AG08395 (cell line): ENCODE measurements at regions not wholly inside any gene's neighbourhood (a gene's known extent, or its start where the extent isn't known, plus 50 kb on each side); places are given as distances from the start of the nearest gene placed in this dataset.
"Not testable (repeated sequence)": the region's sequence is repeated elsewhere in the genome, so short reads cannot be mapped to it uniquely, and the experiment has no call there.

ENCODE experiments used
- DNase-seq: peaks from one replicate; pipeline ENCODE4 v3.0.0; 2012; ENCODE audit warnings: mixed read lengths, low spot score

- DNase-seq: no peak
Observed at GRCh38 chr14:58887931-58888330, 250.2 kb downstream of the DACT1 start.

- DNase-seq: peak; percentile 82
Observed at GRCh38 chr14:58898655-58899316, 261.0 kb downstream of the DACT1 start.

- DNase-seq: peak; percentile 61
Observed at GRCh38 chr14:58899317-58899713, 261.6 kb downstream of the DACT1 start.

GRCh38 chr14:58901826-58902225 is 264.1 kb downstream of the DACT1 start:
- no peak for DNase-seq

GRCh38 chr14:58904776-58905175 is 267.0 kb downstream of the DACT1 start:
- DNase-seq: no peak

- no peak for DNase-seq
Observed at GRCh38 chr14:58907803-58908202, 270.0 kb downstream of the DACT1 start.

- DNase-seq: no peak
Observed at GRCh38 chr14:58912287-58912686, 274.5 kb downstream of the DACT1 start.

- no peak for DNase-seq
Observed at GRCh38 chr14:58912799-58913432, 275.2 kb downstream of the DACT1 start.

GRCh38 chr14:58914279-58914855 is 274.1 kb upstream of the DAAM1 start:
- no peak for DNase-seq

GRCh38 chr14:58915646-58916045 is 272.8 kb upstream of the DAAM1 start:
- DNase-seq: no peak

- no peak for DNase-seq
Observed at GRCh38 chr14:58918066-58918738, 270.3 kb upstream of the DAAM1 start.

- DNase-seq: no peak
Observed at GRCh38 chr14:58919217-58919616, 269.2 kb upstream of the DAAM1 start.

GRCh38 chr14:58920230-58920629 is 268.2 kb upstream of the DAAM1 start:
- DNase-seq: no peak

- DNase-seq: not testable (repeated sequence)
Observed at GRCh38 chr14:58922201-58922940, 266.1 kb upstream of the DAAM1 start.

GRCh38 chr14:58923751-58924405 is 264.6 kb upstream of the DAAM1 start:
- DNase-seq: no peak

GRCh38 chr14:58941629-58942028 is 246.8 kb upstream of the DAAM1 start:
- peak; percentile 37 for DNase-seq

- peak; percentile 64 for DNase-seq
Observed at GRCh38 chr14:58942516-58942915, 246.0 kb upstream of the DAAM1 start.

- no peak for DNase-seq
Observed at GRCh38 chr14:58944343-58944967, 244.0 kb upstream of the DAAM1 start.

- no peak for DNase-seq
Observed at GRCh38 chr14:58944968-58945356, 243.5 kb upstream of the DAAM1 start.

- no peak for DNase-seq
Observed at GRCh38 chr14:58946431-58946830, 242.0 kb upstream of the DAAM1 start.

- no peak for DNase-seq
Observed at GRCh38 chr14:58947156-58947555, 241.3 kb upstream of the DAAM1 start.
